COLO668 (cell line): ENCODE measurements at regions not wholly inside any gene's neighbourhood (a gene's known extent, or its start where the extent isn't known, plus 50 kb on each side); places are given as distances from the start of the nearest gene placed in this dataset.

ENCODE experiments used
- DNase-seq: peaks from one replicate; lab custom pipeline; 2025; ENCODE audit not compliant: unreplicated experiment; lab: John Stamatoyannopoulos, UW

DNA sequence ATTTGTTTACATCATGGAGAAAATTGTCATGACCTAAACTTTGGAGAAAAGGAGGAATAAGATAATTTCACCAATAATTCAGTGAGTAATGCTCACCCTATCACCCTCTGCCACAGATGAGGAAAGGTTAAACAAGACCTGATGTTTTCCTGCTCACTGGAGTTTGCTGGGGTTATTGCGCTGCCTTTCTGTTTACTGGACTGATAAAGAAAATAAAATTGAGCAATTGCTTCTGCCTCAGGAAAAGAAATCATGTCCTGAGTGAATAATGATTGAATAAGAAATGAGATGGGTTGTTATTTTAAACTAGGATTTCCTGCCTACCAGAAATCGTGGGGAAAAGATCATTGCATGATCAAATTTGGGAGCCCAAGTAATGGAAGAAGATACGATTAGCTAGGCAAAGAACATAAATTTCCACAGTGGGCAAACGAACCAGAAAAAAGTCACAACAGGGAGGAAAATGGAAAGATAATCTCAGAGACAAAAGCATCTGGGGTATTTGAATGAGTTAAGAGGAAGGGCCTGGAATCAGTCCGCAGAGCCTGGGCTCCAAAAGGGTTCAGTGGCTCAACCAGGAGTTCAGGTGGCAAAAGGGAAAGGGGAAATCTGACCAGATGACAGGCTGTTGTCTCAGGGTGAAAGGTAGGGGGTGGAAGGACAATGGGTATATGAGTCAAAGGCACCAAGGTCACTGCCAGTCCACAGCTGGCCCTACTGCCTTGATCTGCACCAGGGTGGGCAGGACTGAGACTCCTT lies 146.8 kb downstream of the FAM43A start:
- DNase-seq, result no peak

DNA sequence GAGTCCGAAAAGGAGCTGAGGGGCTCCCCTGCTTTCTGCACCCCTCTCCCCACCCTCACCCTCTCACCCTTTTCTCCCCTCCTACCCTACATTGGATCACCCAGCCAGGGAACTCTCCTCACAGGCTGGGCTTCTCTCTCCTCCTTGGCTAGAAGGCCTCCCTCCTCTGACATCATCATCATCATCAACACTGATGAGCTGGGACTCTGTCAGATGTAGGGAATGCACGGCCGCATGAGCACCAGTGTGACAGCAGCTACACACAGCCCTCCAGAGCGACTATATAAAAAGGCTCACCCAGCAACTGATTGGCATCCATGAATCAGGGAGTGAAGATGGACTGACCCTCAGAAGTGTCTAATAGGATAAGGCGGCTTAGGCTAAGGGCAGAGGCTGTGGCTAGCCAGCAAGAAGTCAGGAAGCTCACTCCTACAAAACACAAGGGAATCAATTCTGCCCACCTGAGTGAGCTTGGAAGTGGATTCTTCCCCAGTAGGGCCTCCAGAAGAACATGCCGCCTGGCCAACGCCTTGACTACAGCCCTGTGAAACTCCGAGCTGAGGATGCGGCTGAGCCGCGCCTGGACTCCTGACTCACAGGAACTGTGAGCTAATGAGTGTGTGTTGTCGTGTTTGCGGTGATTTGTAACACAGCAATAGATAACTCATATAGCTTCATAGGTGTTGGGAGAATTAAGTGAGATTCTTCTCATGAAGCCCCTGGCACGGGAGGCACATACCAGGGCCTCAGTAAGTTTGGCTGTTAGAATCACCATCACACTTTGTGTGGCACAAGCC lies 147.6 kb downstream of the FAM43A start:
- DNase-seq, result peak; percentile 6

DNA sequence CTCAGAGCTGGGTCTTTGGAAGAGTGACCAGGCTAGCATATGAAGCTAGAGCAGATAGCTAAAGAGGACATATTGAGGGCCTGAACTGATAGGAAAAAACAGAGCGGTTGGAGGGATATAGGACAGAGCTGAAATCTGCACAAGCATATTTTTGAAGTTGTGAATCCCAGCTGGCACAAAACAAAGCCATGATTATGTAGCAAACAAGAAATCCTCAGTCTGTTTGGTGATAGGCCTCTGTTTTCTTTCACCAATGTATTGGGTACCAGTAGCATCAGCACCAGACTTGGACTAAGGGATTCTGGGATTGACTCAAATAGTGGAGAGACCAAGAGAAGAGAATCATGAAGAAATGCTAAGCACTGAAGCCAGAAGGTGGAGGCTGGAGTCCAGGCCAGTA lies 151.0 kb downstream of the FAM43A start:
- DNase-seq, result no peak

DNA sequence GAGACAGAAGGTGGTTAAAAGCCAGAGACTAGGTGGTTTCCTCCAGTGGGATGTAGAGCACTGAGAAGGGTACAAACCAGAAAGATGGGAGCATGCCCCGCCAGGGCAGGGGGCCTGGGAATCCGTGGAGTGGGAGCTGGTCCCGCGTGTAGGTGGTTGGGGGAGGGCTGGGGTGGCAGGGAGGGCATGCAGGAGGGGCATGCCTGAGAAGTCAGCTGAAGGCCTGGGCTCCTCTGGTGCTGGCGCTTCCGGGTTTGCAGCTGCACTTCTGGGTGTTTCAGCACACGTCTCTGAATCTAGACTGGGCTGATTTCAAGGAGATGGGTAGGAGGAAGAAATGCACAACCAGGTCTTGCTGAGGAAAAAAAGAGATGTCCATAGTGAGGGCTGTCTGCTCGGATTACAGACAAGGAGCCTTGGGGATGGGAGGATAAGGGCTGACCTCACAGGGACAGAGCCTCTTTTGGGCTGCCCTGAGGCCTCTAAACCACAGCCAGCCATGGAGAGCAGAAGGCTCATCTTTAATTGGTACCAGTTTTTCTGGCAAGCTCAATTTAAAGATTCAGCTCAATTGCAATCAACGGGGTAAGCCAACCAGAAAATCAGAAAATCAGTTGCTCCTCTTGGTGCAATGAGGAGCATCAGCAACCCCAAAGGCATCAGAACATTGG lies 151.9 kb downstream of the FAM43A start:
- DNase-seq, result no peak

DNA sequence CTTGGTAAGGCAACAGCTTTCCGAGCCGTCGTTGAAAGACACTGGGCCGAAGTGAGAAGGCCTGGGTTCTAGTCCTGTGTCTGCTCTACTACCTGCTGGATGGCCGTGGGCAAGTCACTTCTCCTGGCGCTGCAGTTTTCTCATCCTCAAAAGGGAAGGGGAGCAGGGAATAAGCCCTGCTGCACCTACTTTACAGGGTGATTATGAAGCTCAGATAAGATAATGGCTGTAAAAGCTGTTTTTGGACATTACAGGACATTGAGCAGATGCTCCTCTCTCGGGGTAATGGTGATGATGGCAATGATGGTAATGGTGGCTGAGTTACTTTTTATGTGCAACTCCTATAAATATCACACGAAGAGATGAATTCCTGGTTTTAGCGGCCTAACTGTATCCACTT lies 152.6 kb downstream of the FAM43A start:
- no peak for DNase-seq

DNA sequence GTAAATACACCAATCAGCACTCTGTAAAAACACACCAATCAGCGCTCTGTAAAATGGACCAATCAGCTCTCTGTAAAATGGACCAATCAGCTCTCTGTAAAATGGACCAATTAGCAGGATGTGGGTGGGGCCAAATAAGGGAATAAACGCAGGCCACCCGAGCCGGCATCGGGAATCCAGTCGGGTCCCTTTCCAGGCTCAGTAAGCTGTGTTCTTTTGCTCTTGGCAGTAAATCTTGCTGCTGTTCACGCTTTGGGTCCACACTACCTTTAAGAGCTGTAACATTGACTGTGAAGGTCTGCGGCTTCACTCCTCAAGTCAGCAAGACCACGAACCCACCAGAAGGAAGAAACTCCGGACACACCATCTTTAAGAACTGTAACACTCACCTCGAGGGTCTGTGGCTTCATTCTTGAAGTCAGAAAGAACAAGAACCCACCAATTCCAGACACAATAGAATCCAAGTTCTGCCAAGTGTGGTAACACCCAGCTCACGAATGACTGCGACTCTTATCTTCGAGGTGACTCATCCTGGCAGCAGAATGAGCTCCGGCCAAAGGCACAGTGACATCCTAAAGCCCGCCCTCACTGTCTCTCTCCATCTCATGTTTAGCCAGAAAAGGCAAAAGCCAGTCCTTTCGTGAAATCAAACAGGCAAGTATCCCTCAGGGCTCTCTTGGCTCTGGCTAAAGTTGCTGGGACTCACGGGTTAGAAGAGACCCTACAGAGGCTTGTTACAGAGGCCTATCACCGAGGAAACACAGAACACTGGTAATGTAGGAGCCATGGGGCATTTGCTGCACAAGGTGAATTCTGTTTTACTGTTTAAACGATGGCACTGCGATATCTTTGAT lies 155.2 kb downstream of the FAM43A start:
- DNase-seq, result no peak

DNA sequence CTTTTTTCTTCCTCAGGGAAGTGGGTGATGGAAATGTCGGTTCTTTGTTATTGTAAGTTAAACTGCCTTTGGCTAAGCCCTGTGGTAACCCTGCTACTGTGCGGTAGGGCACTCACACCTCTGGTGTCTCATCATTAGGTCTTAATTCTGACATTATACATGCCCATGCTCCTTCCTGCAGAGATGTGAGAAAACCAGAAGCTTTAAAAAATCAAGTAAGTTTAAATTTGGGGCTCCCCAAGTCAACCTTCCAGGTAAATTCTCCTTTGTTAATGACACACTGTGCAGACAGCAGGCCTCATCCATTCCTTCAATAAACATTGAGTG lies 155.8 kb downstream of the FAM43A start:
- DNase-seq, result no peak

DNA sequence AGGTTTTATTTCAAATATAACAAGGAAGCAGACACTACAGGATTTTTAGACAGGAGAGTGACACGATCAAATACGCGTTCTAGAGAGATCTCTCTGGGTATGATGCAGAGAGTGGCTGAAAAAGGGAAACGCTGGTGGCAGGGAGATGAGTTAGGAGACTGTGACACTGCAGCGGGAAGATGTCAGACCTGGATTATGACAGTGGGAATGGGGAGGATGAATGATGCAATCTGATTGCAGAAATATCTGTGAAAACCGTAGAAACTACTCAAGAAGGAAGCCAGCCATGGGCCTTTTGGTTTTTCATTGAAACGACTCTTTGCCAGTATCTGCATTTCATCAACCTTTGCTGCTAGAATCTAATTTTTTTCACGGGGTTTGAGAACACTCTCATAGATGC lies 157.9 kb downstream of the FAM43A start:
- DNase-seq, result no peak

DNA sequence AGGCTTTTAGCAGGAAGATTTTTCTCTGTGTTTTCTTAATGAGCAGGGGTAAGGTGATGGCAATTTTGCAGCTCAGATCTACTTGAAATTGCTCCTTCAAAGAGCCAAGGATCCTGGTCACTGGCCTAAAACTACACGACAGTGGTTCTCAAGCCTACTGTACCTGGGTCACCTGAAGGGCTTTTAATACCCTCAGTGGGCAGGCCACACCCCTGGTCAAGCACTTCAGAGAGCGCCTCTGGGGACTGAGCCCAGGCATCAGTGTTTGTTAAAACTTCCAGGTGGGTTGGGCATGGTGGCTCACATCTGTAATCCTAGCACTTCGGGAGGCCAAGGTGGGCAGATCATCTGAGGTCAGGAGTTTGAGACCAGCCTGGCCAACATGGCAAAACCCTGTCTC lies 158.4 kb downstream of the FAM43A start:
- DNase-seq, result no peak

DNA sequence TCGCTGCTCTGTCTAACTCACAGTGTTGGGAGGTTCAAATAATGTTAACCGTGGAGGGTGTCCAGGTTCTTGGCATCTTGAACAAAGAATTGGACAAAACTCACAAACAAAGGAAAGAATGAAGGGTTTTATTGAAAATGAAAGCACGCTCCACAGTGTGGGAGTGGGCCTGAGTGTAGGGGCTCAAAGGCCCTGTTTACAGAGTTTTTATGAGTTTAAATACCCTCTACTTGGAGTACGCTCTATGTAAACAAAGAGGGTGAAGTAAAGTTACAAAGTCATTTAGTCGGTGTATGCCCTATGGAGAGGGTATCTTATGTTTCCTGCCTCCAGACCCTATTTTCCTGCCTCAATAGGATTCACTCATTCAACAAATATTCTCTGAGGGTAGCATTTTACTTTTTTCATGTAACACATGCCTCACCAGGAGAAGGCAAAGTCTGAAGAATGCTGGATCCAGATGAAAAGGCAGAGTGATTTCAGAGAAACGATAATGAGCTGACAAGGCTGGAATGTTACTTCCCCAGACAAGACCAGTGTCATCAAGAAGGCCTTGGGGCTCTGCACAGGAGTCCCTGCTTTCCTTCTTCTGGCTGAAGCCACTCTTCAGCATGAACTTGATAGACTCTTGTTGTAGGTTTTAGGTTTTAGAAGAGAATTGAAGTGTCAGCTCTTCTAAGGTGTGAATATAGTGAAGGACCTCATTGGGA lies 163.6 kb downstream of the FAM43A start:
- no peak for DNase-seq

DNA sequence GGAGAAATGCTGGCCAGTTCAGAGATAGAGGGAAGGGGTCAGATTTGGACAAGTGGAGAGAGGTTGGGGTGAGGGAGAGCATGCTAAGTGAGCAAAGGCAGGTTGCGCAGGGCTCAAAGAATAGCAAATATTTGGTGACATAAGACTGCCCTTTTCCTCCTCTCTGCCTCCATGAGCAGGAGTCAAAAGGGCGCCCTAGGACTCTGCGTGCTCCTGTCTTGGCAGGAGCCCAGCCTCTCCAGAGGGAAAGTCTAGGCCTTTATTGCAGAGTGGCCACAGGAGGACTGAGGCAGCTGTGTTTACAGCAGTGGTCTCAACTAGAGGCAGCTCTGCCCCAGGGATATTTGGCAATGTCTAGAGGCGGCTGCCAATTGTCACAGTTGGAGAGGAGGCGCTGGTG lies 165.6 kb downstream of the FAM43A start:
- no peak for DNase-seq

DNA sequence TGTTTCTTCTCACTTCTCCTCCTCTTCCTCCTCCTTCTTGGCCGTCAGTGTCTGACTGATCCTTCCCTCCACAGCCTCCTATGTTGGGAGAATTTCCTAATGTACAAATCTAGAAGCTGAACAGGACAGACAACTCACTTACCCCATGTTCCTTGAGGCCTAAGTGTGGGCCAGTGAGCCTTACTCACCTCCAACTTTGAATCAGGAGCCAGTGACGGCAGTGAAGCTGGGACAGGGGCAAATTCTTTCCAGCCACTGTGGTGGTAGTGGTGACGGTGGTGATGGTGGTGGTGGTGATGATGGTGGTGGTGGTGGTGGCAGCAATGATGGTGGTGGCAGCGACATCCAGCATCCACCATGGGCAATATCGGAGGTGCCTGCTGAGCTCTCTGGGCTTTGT lies 166.3 kb downstream of the FAM43A start:
- no peak for DNase-seq

DNA sequence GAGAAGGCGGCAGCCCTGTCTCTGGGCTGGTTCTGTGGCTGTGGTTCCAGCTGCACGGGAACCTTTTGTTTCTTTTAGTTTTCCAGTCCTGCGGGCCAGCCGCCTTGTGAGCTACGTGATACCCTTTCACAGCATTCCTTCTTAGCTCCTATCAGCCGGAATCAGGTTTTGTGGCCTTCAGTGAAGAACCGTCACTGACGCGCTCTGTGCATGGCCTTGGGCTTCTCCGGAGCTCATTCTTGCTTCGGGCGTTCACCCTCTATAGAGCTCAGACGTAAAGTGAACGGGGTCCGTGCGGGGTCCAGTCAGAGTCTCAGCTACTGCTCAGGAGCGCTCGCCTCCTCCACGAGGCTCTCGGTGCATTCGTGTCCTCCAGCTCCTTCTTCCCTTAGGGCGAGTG lies 166.7 kb downstream of the FAM43A start:
- no peak for DNase-seq

DNA sequence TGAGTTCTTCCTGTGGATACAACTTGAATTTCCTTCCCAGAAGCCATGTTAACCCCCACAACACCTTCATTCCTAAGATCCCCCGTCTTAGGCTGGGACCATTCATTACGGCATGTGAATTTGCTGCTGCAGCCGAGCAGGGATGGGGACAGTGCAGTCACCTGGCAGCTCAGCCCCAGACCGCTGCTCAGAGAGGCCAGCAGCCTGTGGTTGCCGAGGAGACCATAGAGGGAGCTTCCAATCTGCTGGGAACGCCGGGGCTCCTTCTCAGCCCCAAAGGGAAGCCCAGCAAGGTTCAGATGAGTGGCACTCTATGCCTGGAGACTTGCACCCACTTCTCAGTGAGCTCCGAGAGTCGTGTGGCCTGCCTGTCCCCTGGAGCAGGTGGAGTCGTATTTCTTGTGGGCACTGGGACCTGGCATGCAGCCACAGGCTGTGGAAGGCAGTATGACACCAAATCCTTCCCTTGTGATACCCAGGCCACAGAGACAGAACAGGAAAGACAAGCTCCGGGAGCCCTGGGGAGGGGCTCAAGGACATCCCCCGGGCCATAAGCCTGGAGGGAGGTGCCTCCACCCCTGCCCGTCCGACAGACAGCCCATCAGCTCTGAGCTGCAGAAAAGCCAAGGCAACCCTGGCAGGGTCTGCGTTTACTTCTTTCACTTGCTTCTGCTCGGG lies 167.3 kb downstream of the FAM43A start:
- DNase-seq, result peak; percentile 45

DNA sequence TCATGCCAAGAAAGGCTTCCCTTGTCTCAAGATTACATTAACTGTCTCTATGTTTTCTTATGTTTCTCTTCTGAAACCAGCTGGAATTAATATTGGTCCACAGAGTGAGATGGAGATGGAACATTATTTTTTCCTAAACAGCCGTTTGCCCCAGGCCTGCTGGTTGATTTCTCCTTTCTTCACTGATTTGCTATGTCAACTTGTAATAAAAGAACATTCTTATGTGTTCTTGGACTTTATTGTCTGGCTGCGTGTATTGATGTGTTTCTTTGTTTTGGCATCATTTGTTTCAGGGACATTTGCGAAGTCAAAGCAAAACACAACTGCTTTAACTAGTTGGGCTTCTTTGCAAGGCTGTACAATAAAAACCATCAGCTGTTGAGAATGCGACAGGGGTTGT lies 168.5 kb downstream of the FAM43A start:
- no peak for DNase-seq

DNA sequence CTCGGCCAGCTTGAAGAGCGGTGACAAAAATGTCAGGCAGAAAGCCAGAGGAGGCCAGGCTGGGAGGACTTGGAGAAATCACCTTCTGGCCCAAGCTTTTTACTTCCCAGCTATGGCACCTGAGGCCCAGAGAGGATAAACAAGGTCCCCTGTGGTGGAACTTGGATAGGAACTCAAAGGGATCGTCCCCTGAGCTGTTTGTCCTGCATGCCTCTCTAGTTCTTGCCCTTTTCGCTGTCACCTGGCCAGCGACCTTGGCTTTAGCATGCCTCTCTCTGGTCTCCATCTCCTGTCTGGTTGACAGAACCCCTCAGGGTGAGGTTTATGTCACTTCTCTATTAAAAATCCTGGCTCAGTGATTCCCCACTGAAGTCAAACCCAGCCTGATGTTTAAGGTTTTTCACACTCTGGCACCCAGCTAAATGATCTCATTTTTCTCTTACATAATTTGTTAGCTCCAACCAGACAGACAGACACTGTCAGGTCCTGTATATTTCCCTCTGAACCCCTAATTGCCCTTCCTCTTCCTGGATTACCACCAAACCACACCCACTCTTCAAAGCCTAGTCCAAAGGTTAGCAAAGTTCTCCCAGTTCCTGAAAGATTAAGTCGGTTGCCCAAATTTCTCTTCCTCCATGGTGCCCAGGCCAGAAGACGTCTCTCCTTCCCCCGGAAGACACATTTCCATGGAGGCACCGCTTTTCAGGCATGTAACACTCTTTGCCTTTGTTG lies 169.1 kb downstream of the FAM43A start:
- DNase-seq, result no peak

DNA sequence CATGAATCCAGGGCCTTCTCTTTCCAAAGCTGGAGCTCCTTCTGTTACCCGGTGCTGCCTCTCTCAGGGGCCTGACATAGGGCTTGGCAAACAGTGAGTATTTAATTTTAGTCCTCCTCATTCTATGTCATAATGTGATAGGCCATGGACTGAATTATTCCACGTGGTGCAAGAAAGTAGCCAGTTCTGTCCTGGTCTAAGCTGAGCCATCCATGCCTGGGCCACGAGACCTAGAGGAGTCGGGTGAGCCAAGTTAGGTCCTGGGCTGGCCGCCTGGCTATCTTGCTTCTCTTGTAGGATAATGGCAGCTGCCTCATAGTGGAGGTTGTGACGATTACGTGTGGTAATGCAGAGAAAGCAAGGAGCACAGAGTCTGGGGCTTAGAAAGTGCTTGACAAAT lies 170.6 kb downstream of the FAM43A start:
- no peak for DNase-seq

DNA sequence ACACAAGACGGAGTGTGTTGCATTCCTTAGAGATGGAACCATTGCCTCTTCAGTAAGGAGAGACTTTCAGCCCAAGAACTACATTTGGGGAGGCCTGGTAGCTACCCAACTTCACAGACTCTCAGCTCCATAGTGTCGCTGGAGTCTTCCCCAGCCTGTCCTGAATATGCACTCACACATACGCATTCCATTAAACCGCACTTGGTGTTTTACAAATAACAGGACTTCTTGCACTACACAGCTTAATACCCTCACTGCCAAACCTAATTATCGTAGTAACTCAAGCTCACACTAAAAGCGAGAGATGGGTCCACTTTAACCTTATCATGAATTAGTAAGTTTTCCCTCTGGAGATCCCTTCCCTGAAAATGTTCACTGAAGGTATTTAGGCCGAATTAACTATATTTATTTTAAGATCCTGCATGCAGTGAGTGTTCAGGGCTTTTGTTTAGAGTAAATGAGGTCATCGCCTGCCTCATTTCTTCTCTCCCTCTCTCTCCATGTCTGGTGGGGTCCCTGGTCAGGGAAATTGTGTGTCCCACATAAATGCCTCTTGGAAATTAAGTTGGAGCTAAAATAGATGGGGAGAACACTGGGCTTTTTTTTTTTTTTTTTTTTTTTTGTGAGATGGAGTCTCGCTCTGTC lies 171.9 kb downstream of the FAM43A start:
- DNase-seq, result no peak

DNA sequence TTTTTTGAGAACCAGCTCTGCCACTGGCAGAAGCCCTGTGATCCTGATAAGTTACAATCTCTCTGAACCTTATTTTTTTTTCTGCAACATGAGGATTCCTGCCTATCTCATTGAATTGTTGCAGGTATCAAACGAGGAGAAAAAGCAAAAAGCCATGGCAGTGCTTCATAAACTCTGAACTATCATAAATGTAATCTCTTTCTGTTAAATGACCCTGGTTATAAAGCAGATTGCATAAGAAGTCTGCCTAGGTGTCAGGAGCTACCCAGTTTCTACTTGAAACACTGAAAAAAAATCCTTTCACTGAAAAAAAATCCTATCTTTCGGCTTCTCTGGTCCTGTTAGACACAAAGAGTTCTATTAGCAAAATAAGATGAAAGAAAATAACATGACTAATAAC lies 172.7 kb downstream of the FAM43A start:
- DNase-seq, result no peak
